ENCODE measurements at regions not wholly inside any gene's neighbourhood (a gene's known extent, or its start where the extent isn't known, plus 50 kb on each side); places are given as distances from the start of the nearest gene placed in this dataset.
A peak's percentile ranks its signal among the peaks of the same experiment; 100 is the strongest.

DNA sequence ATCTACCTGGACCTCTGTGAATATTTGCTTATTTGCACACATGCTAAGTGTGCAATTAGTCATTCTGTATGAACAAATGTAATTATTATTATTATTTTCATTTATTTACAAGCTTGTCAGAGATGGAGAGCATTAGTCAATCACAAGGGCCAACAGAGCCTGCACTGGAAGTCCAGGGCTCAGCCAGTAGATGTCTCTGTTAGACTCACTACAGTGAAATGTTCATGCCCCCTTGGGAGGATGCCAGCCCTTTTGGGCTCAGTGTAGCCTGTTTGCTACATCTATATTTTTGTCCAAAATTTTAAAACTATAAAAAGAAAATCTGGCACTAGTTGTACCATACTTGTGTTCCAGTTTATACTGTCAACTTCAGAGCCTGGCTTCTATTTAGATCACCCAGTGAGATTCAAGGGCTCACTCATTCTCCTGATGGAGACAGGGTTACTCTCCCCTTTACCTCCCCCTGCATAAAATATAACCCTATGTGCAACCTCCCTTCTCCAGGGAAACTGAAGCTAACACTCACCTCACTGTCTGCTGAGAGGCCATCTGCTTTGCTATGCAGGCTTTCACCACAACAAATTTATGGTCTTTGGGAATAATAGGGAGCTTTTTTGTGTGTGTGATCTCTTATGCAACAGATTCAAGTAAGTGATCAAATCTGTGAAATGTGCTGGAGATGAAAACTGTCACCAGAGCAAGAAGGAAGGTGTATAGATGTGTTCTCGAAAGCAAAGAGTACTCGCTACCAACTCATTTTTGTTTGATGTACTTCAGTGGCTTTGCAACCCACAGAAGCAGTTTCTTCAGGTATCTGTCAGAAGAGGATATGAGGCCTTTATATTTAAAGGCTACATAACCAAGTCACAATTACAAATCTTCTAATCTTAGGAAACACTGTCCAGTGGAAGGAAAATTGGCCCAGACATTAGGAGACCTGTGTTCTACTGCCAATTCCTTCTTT, 99.9 kb upstream of the TLE4 start:
- peaks cover 4% of the 10 kb centered on the region for H3K9me3 Mint-ChIP-seq
- no peak overlapping the region for H3K27ac Mint-ChIP-seq (ENCODE audit: unreplicated experiment)
- no peaks in the 10 kb centered on the region for H3K36me3 Mint-ChIP-seq (ENCODE audit: low read depth)
- no peak for DNase-seq (ENCODE audit: low read depth, low spot score)
- no peaks in the 10 kb centered on the region for H3K27me3 Mint-ChIP-seq (ENCODE audit: low read depth)
- TF ChIP-seq, protein P1, sequence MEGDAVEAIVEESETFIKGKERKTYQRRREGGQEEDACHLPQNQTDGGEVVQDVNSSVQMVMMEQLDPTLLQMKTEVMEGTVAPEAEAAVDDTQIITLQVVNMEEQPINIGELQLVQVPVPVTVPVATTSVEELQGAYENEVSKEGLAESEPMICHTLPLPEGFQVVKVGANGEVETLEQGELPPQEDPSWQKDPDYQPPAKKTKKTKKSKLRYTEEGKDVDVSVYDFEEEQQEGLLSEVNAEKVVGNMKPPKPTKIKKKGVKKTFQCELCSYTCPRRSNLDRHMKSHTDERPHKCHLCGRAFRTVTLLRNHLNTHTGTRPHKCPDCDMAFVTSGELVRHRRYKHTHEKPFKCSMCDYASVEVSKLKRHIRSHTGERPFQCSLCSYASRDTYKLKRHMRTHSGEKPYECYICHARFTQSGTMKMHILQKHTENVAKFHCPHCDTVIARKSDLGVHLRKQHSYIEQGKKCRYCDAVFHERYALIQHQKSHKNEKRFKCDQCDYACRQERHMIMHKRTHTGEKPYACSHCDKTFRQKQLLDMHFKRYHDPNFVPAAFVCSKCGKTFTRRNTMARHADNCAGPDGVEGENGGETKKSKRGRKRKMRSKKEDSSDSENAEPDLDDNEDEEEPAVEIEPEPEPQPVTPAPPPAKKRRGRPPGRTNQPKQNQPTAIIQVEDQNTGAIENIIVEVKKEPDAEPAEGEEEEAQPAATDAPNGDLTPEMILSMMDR (conservative IDR thresholded peaks at IDR 0.05) = no peak
- H3K4me1 Mint-ChIP-seq = no peaks in the 10 kb centered on the region
- no peak overlapping the region for H3K4me3 Mint-ChIP-seq

DNA sequence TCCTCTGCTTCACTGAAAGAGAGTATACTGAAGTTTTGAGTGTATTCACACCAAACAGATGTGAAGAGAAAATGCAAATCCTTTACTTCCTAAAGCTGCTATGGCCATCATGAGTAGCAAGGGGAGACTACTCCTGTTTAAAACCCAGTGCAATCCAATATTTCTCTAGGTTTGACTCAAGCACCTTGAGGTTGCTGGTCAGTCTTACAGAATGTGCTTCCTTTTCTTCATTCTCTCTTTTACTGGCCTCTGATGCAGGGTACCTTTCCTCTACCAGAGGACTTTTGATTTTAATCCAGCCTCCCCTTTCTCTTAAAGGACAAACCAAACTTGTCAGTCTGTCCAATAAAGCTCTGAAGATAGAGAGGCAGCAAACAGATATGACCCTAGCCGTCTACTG, 98.1 kb upstream of the TLE4 start:
- H3K27me3 Mint-ChIP-seq (ENCODE audit: low read depth) = no peaks in the 10 kb centered on the region
- no peaks in the 10 kb centered on the region for H3K36me3 Mint-ChIP-seq (ENCODE audit: low read depth)
- no peak overlapping the region for H3K27ac Mint-ChIP-seq (ENCODE audit: unreplicated experiment)
- H3K4me3 Mint-ChIP-seq = no peak overlapping the region
- TF ChIP-seq, protein P1 (conservative IDR thresholded peaks at IDR 0.05) = no peak
- DNase-seq (ENCODE audit: low read depth, low spot score) = no peak
- peaks cover 7% of the 10 kb centered on the region for H3K4me1 Mint-ChIP-seq
- H3K9me3 Mint-ChIP-seq = peaks cover 4% of the 10 kb centered on the region

DNA sequence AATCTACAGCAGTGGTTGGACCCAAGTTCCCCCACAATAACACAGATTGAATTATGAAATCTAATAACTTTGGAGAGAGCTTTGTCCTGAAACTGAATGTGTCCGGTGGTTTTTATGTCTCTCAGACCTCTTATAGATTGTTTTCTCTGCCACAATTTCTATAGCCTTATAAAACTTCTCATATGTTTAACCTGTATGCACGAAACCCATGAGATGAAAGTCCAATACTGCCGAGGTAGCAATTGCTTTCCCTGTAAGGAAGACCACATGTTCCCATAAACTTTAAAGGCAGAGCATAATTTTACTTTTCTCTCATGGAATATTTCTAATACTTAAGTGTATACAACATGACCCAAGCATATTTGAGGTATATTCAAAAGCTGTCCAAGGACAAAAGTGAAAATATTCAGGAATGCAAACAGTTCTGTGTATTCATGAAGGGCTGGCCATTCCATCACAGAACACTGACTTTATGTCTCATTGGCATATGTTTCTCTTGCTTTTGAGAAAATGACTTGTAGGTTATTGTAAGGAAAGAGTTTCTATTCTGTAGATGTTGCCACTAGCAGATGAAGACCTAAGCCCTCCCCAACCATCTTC, 94.4 kb upstream of the TLE4 start:
- H3K27ac Mint-ChIP-seq (ENCODE audit: unreplicated experiment) = no peak overlapping the region
- peaks cover 4% of the 10 kb centered on the region for H3K9me3 Mint-ChIP-seq
- DNase-seq (ENCODE audit: low read depth, low spot score) = no peak
- H3K27me3 Mint-ChIP-seq (ENCODE audit: low read depth) = no peaks in the 10 kb centered on the region
- TF ChIP-seq, protein P1 (conservative IDR thresholded peaks at IDR 0.05) = no peak
- H3K36me3 Mint-ChIP-seq (ENCODE audit: low read depth) = no peaks in the 10 kb centered on the region
- no peak overlapping the region for H3K4me3 Mint-ChIP-seq
- H3K4me1 Mint-ChIP-seq = peaks cover 28% of the 10 kb centered on the region

DNA sequence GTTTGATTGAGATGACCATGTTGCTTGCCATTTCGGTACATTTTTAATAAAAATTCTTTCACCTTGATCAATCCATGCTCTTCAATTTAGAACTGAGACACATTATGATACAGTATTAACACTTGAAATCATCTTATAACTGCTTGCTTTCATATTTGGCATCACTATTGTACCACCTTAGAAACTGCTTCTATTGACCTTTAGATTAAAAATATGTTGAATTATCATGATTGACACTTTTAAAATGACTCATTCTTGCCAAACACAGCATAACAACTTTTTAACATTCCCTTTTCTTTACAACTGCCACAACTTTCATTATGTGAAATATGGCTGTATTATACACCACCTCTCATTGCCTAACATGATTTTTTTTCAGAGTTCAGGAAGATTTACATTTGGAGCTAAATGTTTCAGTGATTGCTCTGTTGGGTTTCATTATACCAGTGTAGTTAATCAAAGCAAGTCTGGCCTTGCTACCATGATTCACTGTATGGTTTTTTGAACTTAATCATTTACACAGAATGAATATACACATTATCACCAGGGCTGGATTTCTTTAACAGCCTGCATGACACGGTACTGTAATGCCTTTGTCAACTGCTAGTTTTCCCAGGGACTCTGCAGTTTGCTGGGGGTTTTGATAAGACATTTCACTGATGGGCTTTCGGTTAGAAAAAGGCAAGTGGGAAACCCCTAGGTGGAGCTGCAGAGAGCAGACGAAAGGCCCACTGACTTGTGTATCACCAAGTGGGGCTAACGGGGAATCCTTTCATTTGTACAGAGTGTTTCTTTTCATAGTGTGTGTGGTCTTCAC, 93.6 kb upstream of the TLE4 start:
- peak; percentile 24 for DNase-seq (ENCODE audit: low read depth, low spot score)
- Mint-ChIP-seq H3K4me3 (no peak overlapping the region), H3K4me1 (peaks cover 28% of the 10 kb centered on the region), H3K27me3 (ENCODE audit: low read depth) (no peaks in the 10 kb centered on the region), H3K27ac (ENCODE audit: unreplicated experiment) (no peak overlapping the region), H3K9me3 (peaks cover 4% of the 10 kb centered on the region), H3K36me3 (ENCODE audit: low read depth) (no peaks in the 10 kb centered on the region)
- TF ChIP-seq, protein P1 (conservative IDR thresholded peaks at IDR 0.05) = peak; percentile 56

DNA sequence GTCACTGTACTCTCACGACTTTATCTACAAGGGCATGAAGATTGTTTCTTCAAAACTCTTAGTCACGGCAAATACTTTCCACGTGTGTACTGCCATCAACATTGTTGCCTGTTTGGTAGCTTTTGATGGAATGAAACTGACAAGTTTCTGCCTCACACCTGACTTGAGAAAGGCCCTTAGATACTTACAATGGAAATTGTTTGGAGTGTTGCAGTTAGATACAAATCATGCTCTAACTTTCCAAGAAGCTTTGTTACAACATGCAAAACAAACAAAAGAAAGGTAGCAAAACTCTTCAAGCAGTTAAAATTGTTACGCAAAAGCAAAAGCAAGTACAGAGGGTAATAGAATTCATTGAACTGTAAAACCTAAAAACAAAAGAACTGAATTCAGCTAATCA, 91.1 kb upstream of the TLE4 start:
- DNase-seq (ENCODE audit: low read depth, low spot score) = no peak
- H3K4me3 Mint-ChIP-seq = no peak overlapping the region
- H3K27ac Mint-ChIP-seq (ENCODE audit: unreplicated experiment) = no peak overlapping the region
- TF ChIP-seq, protein P1 (conservative IDR thresholded peaks at IDR 0.05) = no peak
- peaks cover 28% of the 10 kb centered on the region for H3K4me1 Mint-ChIP-seq
- no peaks in the 10 kb centered on the region for H3K36me3 Mint-ChIP-seq (ENCODE audit: low read depth)
- H3K27me3 Mint-ChIP-seq (ENCODE audit: low read depth) = no peaks in the 10 kb centered on the region
- no peaks in the 10 kb centered on the region for H3K9me3 Mint-ChIP-seq

Measured in neural crest cell (in vitro differentiated cells).